CD14-positive monocyte (primary cell): ENCODE measurements at regions not wholly inside any gene's neighbourhood (a gene's known extent, or its start where the extent isn't known, plus 50 kb on each side); places are given as distances from the start of the nearest gene placed in this dataset.

Experiments used
- DNase-seq, 3 donors: peaks; one replicate each; pipeline ENCODE4 v3.0.0-alpha.2; 2011 to 2022
- H2AFZ ChIP-seq: 2 replicates; pipeline ENCODE4 v1.6.0; 2012; ENCODE audit warnings: mild to moderate bottlenecking, low read depth, low read length, inconsistent platforms; ENCODE audit not compliant: insufficient read depth, poor library complexity, severe bottlenecking
- H3K27ac ChIP-seq, 2 donors: 1 replicate in 1 of 2; 2 replicates in 1 of 2; pipeline ENCODE4 v1.5.1; 2012 to 2013; ENCODE audit warnings: low read length in 2 of 2, control low read depth in 1 of 2, inconsistent platforms in 1 of 2, low read depth in 1 of 2, mild to moderate bottlenecking in 1 of 2
- H3K27me3 ChIP-seq, 2 donors: one replicate each; pipeline versions ENCODE4 v1.6.0 to v1.6.1; 2011 to 2013; ENCODE audit warnings: low read length in 2 of 2; ENCODE audit not compliant: control insufficient read depth in 2 of 2, insufficient read depth in 2 of 2
- H3K36me3 ChIP-seq, 2 donors: replicated peaks in 1 of 2; 1 replicate in 1 of 2; 2 replicates in 1 of 2; pipeline versions ENCODE4 v1.5.1 to v1.6.1; 2012 to 2013; ENCODE audit warnings: low read length in 2 of 2, control low read depth in 1 of 2, inconsistent platforms in 1 of 2, mild to moderate bottlenecking in 1 of 2; ENCODE audit not compliant: insufficient read depth in 2 of 2, control insufficient read depth in 1 of 2
- H3K4me1 ChIP-seq, 2 donors: 1 replicate in 1 of 2; 2 replicates in 1 of 2; pipeline versions ENCODE4 v1.5.1 to v1.6.1; 2012 to 2013; ENCODE audit warnings: low read length in 2 of 2, control low read depth in 1 of 2, inconsistent platforms in 1 of 2, mild to moderate bottlenecking in 1 of 2, moderate library complexity in 1 of 2; ENCODE audit not compliant: insufficient read depth in 2 of 2, control insufficient read depth in 1 of 2
- H3K4me2 ChIP-seq: replicated peaks from 2 replicates; pipeline ENCODE3; 2012; ENCODE audit warnings: low read length, moderate library complexity, mild to moderate bottlenecking; ENCODE audit not compliant: poor library complexity, severe bottlenecking; ENCODE audit errors: extremely low read depth
- H3K4me3 ChIP-seq, 3 experiments: fragments of 200-600 bp in 1 of 3; sonication (generic) in 1 of 3; replicated peaks in 1 of 3; 1 replicate in 2 of 3; 2 replicates in 1 of 3; pipeline ENCODE4 v1.5.1; 2011 to 2013; ENCODE audit warnings: low read length in 3 of 3, mild to moderate bottlenecking in 3 of 3, control low read depth in 2 of 3, low read depth in 2 of 3, inconsistent platforms in 1 of 3, moderate library complexity in 1 of 3
- H3K79me2 ChIP-seq: 2 replicates; pipeline ENCODE4 v1.6.0; 2012; ENCODE audit warnings: mild to moderate bottlenecking, control low read depth, inconsistent platforms, low read length, moderate library complexity; ENCODE audit not compliant: insufficient read depth
- H3K9ac ChIP-seq: 2 replicates; pipeline ENCODE4 v1.6.0; 2017; ENCODE audit warnings: low read length, mild to moderate bottlenecking; ENCODE audit not compliant: insufficient read depth, poor library complexity, severe bottlenecking
- H3K9me3 ChIP-seq, 2 donors: replicated peaks in 1 of 2; 1 replicate in 1 of 2; 2 replicates in 1 of 2; pipeline versions ENCODE4 v1.5.1 to v1.6.1; 2012 to 2013; ENCODE audit warnings: low read length in 2 of 2, control low read depth in 1 of 2; ENCODE audit not compliant: control insufficient read depth in 1 of 2, insufficient read depth in 1 of 2
- H4K20me1 ChIP-seq: 2 replicates; pipeline ENCODE4 v1.6.0; 2012; ENCODE audit warnings: mild to moderate bottlenecking, low read length, control low read depth, moderate library complexity; ENCODE audit not compliant: insufficient read depth
- H3K27ac Mint-ChIP-seq, 7 donors: one replicate each; pipeline ENCODE4 v1.8.0; 2020; ENCODE audit warnings: mild to moderate bottlenecking in 7 of 7, mixed read lengths in 7 of 7, moderate library complexity in 6 of 7, inconsistent platforms in 2 of 7
- H3K27me3 Mint-ChIP-seq, 3 donors: one replicate each; pipeline ENCODE4 v1.8.0; 2021 to 2022; ENCODE audit warnings: low read depth in 3 of 3, mild to moderate bottlenecking in 3 of 3, mixed read lengths in 3 of 3, moderate library complexity in 3 of 3, inconsistent platforms in 1 of 3
- H3K36me3 Mint-ChIP-seq, 2 donors: one replicate each; pipeline ENCODE4 v1.8.0; 2020; ENCODE audit warnings: mixed read lengths in 2 of 2, inconsistent platforms in 1 of 2, mild to moderate bottlenecking in 1 of 2
- H3K4me1 Mint-ChIP-seq: one replicate; pipeline ENCODE4 v1.8.0; 2020; ENCODE audit warnings: mild to moderate bottlenecking, mixed read lengths
- H3K4me3 Mint-ChIP-seq, 2 donors: one replicate each; pipeline ENCODE4 v1.8.0; 2020; ENCODE audit warnings: mild to moderate bottlenecking in 2 of 2, mixed read lengths in 2 of 2, moderate library complexity in 1 of 2
- H3K9me3 Mint-ChIP-seq, 7 donors: one replicate each; pipeline ENCODE4 v1.8.0; 2020 to 2022; ENCODE audit warnings: mixed read lengths in 7 of 7, mild to moderate bottlenecking in 6 of 7, moderate library complexity in 6 of 7, inconsistent platforms in 2 of 7
- WGBS: methylation state at CpG from one replicate; pipeline ENCODE4 v1.1.5; 2013; ENCODE audit warnings: missing lambda C conversion rate; ENCODE audit not compliant: insufficient coverage; 5-methylcytosine and 5-hydroxymethylcytosine counted together
- intact Hi-C, 2 donors: fragments of 100-400 bp; cut with micrococcal nuclease; formaldehyde crosslinking; loops; one replicate each; pipeline versions ENCODE4 v1.15.0 to v1.15.1; 2023
- TF ChIP-seq, protein P1 (sequence below): fragments of 200-600 bp; IDR thresholded peaks from one replicate; pipeline ENCODE4 v1.8.0; 2022; ENCODE audit warnings: antibody characterized with exemption, mild to moderate bottlenecking

DNA sequence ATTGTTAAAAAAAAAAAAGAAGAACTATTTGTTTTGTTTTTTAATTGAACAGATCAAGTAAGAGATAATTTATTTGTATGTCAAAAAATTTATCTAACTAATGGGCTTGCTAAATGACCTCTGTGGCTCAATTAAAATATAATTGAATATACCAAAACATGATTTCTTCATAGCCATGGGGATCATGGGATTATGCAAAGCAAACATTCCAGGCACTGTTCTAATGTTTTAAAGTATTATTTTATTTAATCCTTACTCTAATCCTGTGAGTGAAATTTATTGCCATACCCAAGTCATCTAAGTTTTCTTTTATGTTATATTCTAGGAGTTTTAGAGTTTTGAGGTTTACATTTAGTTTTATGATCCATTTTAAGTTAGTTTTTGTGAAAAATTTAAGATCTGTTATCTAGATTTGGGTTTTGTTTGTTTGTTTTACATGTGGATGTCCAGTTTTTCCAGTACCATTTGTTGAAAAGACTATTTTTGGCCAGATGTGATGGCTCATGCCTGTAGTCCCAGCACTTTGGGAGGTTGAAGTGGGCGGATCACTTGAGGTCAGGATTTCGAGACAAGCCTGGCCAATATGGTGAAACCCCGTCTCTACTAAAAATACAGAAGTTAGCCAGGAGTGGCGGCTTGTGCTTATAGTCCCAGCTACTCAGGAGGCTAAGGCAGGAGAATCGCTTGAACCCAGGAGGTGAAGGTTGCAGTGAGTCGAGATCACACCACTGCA lies 52.3 kb upstream of the CNOT10 start:
- H3K9me3 ChIP-seq: no peaks in the 10 kb centered on the region
- 75% methylated on average over 2 of the region's 6 CpGs for WGBS

DNA sequence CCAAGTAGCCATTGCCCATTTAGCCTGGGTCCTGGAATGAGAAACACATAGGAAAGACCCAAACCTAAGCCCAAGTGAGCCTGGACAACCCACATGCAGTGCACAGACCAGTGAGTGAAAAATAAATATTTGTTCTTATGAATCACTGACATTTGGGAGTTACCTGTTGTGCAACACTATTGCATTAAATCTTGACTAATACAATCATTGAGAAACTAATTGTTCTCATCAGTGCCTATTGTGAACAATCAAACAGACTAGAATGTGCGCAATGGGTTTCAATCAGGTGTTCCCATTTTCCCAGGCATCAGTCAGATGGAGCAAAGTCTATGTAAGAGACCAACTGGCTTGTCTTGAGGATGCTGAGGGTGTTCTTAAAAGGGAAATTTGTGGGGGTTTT lies 54.7 kb upstream of the CNOT10 start:
- TF ChIP-seq, protein P1, sequence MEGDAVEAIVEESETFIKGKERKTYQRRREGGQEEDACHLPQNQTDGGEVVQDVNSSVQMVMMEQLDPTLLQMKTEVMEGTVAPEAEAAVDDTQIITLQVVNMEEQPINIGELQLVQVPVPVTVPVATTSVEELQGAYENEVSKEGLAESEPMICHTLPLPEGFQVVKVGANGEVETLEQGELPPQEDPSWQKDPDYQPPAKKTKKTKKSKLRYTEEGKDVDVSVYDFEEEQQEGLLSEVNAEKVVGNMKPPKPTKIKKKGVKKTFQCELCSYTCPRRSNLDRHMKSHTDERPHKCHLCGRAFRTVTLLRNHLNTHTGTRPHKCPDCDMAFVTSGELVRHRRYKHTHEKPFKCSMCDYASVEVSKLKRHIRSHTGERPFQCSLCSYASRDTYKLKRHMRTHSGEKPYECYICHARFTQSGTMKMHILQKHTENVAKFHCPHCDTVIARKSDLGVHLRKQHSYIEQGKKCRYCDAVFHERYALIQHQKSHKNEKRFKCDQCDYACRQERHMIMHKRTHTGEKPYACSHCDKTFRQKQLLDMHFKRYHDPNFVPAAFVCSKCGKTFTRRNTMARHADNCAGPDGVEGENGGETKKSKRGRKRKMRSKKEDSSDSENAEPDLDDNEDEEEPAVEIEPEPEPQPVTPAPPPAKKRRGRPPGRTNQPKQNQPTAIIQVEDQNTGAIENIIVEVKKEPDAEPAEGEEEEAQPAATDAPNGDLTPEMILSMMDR: no peak
- H3K27ac ChIP-seq: no peak overlapping the region
- WGBS: no CpG with 5 or more reads among the region's 1 CpG
- Mint-ChIP-seq H3K4me3 (no peak overlapping the region), H3K36me3 (no peaks in the 10 kb centered on the region), H3K9me3 (peaks cover 3 to 15% (median 8%) of the 10 kb centered on the region in 7 donors), H3K27me3 (peaks cover 3 to 4% (median 3%) of the 10 kb centered on the region in 3 donors), H3K27ac (no peak overlapping the region), H3K4me1 (peaks cover 15% of the 10 kb centered on the region)
- H3K4me2 ChIP-seq: no peak overlapping the region
- DNase-seq: peak in 2 of 3 donors; percentile 42 to 57
- intact Hi-C loops: no loop called here
- H3K27me3 ChIP-seq: no peaks in the 10 kb centered on the region
- no peaks in the 10 kb centered on the region for H3K36me3 ChIP-seq
- H2AFZ ChIP-seq: no peak overlapping the region
- H3K79me2 ChIP-seq: no peaks in the 10 kb centered on the region
- no peak overlapping the region for H3K4me3 ChIP-seq
- no peak overlapping the region for H3K9ac ChIP-seq
- peaks cover 6 to 11% of the 10 kb centered on the region in 2 donors for H3K4me1 ChIP-seq
- H3K9me3 ChIP-seq: peaks cover 0 to 5% of the 10 kb centered on the region in 2 donors
- H4K20me1 ChIP-seq: no peaks in the 10 kb centered on the region

More for the DNA sequence above, 52.3 kb upstream of the CNOT10 start:
- no peaks in the 10 kb centered on the region for H3K27me3 ChIP-seq
- H3K4me1 ChIP-seq: peaks cover 6 to 11% of the 10 kb centered on the region in 2 donors
- no peak overlapping the region for H3K4me3 ChIP-seq
- TF ChIP-seq, protein P1: no peak
- H3K27ac Mint-ChIP-seq: no peak overlapping the region
- H3K9me3 Mint-ChIP-seq: peaks cover 0 to 4% (median 1%) of the 10 kb centered on the region in 7 donors
- H3K27me3 Mint-ChIP-seq: peaks cover 2 to 3% (median 2%) of the 10 kb centered on the region in 3 donors
- no peak overlapping the region for H3K4me2 ChIP-seq
- intact Hi-C loops: no loop called here
- H4K20me1 ChIP-seq: no peaks in the 10 kb centered on the region
- H3K36me3 ChIP-seq: no peaks in the 10 kb centered on the region
- peaks cover 15% of the 10 kb centered on the region for H3K4me1 Mint-ChIP-seq
- no peak overlapping the region for H3K27ac ChIP-seq
- no peaks in the 10 kb centered on the region for H3K36me3 Mint-ChIP-seq
- H3K4me3 Mint-ChIP-seq: no peak overlapping the region
- H3K9ac ChIP-seq: no peak overlapping the region
- H2AFZ ChIP-seq: no peak overlapping the region
- H3K79me2 ChIP-seq: no peaks in the 10 kb centered on the region
- DNase-seq: no peak
